ENCODE measurements at regions not wholly inside any gene's neighbourhood (a gene's known extent, or its start where the extent isn't known, plus 50 kb on each side); places are given as distances from the start of the nearest gene placed in this dataset.

DNA sequence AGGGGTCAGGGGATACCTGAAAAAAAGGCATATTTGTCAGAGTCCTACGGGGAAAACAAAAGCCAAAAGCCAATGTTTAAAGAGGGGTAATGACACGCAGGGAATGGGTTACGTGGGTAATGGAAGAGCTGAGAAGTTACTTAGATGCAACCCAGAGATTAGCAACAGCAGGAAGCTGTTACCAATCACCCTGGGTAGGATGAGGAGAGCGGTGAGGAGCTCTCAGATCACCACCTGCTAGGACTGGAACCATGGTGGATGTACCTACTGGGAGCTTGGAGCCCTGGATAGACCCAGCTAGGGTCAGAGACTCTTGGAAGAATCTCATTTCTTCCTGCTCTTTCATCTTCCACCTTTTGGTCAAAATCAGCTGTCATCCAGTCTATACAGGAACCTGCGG, 51.2 kb upstream of the RNF24 start:
- peaks cover 54% of the 10 kb centered on the region for H3K4me1 ChIP-seq (ENCODE audit: insufficient read depth, low read length, poor library complexity, severe bottlenecking)
- no peak for TF ChIP-seq EZH2phosphoT487 (IDR thresholded peaks at IDR 0.05; ENCODE audit: borderline replicate concordance)
- TF ChIP-seq, protein P1, sequence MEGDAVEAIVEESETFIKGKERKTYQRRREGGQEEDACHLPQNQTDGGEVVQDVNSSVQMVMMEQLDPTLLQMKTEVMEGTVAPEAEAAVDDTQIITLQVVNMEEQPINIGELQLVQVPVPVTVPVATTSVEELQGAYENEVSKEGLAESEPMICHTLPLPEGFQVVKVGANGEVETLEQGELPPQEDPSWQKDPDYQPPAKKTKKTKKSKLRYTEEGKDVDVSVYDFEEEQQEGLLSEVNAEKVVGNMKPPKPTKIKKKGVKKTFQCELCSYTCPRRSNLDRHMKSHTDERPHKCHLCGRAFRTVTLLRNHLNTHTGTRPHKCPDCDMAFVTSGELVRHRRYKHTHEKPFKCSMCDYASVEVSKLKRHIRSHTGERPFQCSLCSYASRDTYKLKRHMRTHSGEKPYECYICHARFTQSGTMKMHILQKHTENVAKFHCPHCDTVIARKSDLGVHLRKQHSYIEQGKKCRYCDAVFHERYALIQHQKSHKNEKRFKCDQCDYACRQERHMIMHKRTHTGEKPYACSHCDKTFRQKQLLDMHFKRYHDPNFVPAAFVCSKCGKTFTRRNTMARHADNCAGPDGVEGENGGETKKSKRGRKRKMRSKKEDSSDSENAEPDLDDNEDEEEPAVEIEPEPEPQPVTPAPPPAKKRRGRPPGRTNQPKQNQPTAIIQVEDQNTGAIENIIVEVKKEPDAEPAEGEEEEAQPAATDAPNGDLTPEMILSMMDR (conservative IDR thresholded peaks at IDR 0.05; ENCODE audit: low read length): no peak
- no peak overlapping the region for H3K4me3 ChIP-seq (ENCODE audit: low read length, poor library complexity, severe bottlenecking)
- no peaks in the 10 kb centered on the region for H3K9me3 ChIP-seq (ENCODE audit: insufficient read depth, low read depth, low read length)
- peak overlapping the region; percentile 33 for H2AFZ ChIP-seq (ENCODE audit: low read length)
- no peaks in the 10 kb centered on the region for H3K79me2 ChIP-seq (ENCODE audit: insufficient read depth, low read length)
- H3F3A ChIP-seq (ENCODE audit: low read depth): no peaks in the 10 kb centered on the region
- no peaks in the 10 kb centered on the region for H3K27me3 ChIP-seq (ENCODE audit: insufficient read depth, low read length, poor library complexity, severe bottlenecking)
- no peaks in the 10 kb centered on the region for H3K9me2 ChIP-seq (replicated peaks; ENCODE audit: low read depth, low read length)
- peak overlapping the region; percentile 20 for H3K4me2 ChIP-seq (ENCODE audit: low read depth, low read length, poor library complexity, severe bottlenecking)
- no peaks in the 10 kb centered on the region for H3K36me3 ChIP-seq (ENCODE audit: insufficient read depth, low read length)
- H4K20me1 ChIP-seq (ENCODE audit: insufficient read depth, low read length, poor library complexity, severe bottlenecking): no peaks in the 10 kb centered on the region
- no peak overlapping the region for H3K9ac ChIP-seq (ENCODE audit: low read depth, low read length, poor library complexity, severe bottlenecking)

DNA sequence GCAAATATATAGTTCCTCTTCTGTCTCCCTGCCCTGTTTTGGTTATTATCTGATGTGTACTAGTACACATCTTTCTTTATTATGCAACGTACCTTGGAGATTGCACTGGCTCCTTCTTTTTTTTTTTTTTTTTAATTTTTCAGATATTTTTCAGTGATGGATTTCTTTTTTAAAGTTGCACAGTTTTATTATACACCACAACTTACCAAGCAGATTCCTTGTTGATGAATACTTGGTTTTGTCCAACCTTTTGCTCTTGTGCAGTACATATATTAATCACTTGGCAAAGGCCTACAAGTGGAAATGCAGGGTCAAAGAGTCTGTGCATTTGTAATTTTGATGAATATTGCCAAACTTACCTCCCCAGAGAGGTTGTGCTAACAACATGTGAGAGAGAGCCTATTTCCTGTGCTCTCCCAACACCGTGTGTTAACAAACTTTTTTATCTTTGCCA, 50.1 kb upstream of the RNF24 start:
- no peaks in the 10 kb centered on the region for H3K36me3 ChIP-seq (ENCODE audit: insufficient read depth, low read length)
- TF ChIP-seq EZH2phosphoT487 (IDR thresholded peaks at IDR 0.05; ENCODE audit: borderline replicate concordance): no peak
- TF ChIP-seq, protein P1 (conservative IDR thresholded peaks at IDR 0.05; ENCODE audit: low read length): no peak
- no peaks in the 10 kb centered on the region for H3K9me3 ChIP-seq (ENCODE audit: insufficient read depth, low read depth, low read length)
- H3K4me2 ChIP-seq (ENCODE audit: low read depth, low read length, poor library complexity, severe bottlenecking): peak overlapping the region; percentile 20
- peak overlapping the region; percentile 28 for H3K9ac ChIP-seq (ENCODE audit: low read depth, low read length, poor library complexity, severe bottlenecking)
- H3K4me1 ChIP-seq (ENCODE audit: insufficient read depth, low read length, poor library complexity, severe bottlenecking): peaks cover 58% of the 10 kb centered on the region
- H3K79me2 ChIP-seq (ENCODE audit: insufficient read depth, low read length): no peaks in the 10 kb centered on the region
- H3K27me3 ChIP-seq (ENCODE audit: insufficient read depth, low read length, poor library complexity, severe bottlenecking): no peaks in the 10 kb centered on the region
- no peak overlapping the region for H3K4me3 ChIP-seq (ENCODE audit: low read length, poor library complexity, severe bottlenecking)
- H2AFZ ChIP-seq (ENCODE audit: low read length): peak overlapping the region; percentile 56
- H4K20me1 ChIP-seq (ENCODE audit: insufficient read depth, low read length, poor library complexity, severe bottlenecking): no peaks in the 10 kb centered on the region
- H3K9me2 ChIP-seq (replicated peaks; ENCODE audit: low read depth, low read length): no peaks in the 10 kb centered on the region
- no peaks in the 10 kb centered on the region for H3F3A ChIP-seq (ENCODE audit: low read depth)
